Liver (tissue), 8 donors: ENCODE measurements at regions not wholly inside any gene's neighbourhood (a gene's known extent, or its start where the extent isn't known, plus 50 kb on each side); places are given as distances from the start of the nearest gene placed in this dataset.

Source experiments
- DNase-seq: peaks from one replicate; pipeline ENCODE4 v3.0.0-alpha.2; 2017; ENCODE audit warnings: low spot score
- H3K27ac ChIP-seq, 2 donors: one replicate each; pipeline ENCODE4 v1.7.0; 2013; ENCODE audit warnings: inconsistent platforms in 2 of 2, low read length in 2 of 2, control low read depth in 1 of 2, low read depth in 1 of 2, mild to moderate bottlenecking in 1 of 2
- H3K27me3 ChIP-seq, 4 donors: one replicate each; pipeline versions ENCODE4 v1.6.1 to v1.7.0; 2013; ENCODE audit warnings: low read length in 3 of 4, inconsistent platforms in 1 of 4, mild to moderate bottlenecking in 1 of 4, moderate library complexity in 1 of 4; ENCODE audit not compliant: control insufficient read depth in 4 of 4, insufficient read depth in 4 of 4
- H3K36me3 ChIP-seq, 4 donors: one replicate each; pipeline versions ENCODE4 v1.6.1 to v1.7.0; 2013; ENCODE audit warnings: low read length in 3 of 4, mild to moderate bottlenecking in 3 of 4, low read depth in 1 of 4, moderate library complexity in 1 of 4; ENCODE audit not compliant: control insufficient read depth in 4 of 4, insufficient read depth in 3 of 4
- H3K4me1 ChIP-seq, 4 donors: one replicate each; pipeline versions ENCODE4 v1.6.1 to v1.7.0; 2013; ENCODE audit warnings: low read length in 3 of 4, mild to moderate bottlenecking in 3 of 4, moderate library complexity in 1 of 4; ENCODE audit not compliant: control insufficient read depth in 4 of 4, insufficient read depth in 4 of 4
- H3K4me3 ChIP-seq, 3 donors: one replicate each; pipeline versions ENCODE4 v1.6.1 to v1.7.0; 2013; ENCODE audit warnings: low read length in 3 of 3, control low read depth in 1 of 3, low read depth in 1 of 3, mild to moderate bottlenecking in 1 of 3
- H3K9ac ChIP-seq, 2 donors: one replicate each; pipeline ENCODE4 v1.7.0; 2013; ENCODE audit warnings: low read length in 2 of 2, mild to moderate bottlenecking in 2 of 2, moderate library complexity in 2 of 2, control low read depth in 1 of 2, low read depth in 1 of 2
- H3K9me3 ChIP-seq, 4 donors: one replicate each; pipeline versions ENCODE4 v1.6.1 to v1.7.0; 2013; ENCODE audit warnings: low read length in 3 of 4; ENCODE audit not compliant: control insufficient read depth in 4 of 4
- ATF3 ChIP-seq: IDR thresholded peaks from 2 replicates; pipeline ENCODE4 v1.6.1; 2016; ENCODE audit warnings: antibody characterized with exemption
- CTCF ChIP-seq: fragments of 150-350 bp; IDR thresholded peaks from 2 replicates; pipeline ENCODE4 v1.5.1; 2017; ENCODE audit warnings: improper control_type of control experiment, low read depth, low read length; ENCODE audit not compliant: missing input control
- EGR1 ChIP-seq, 2 donors: IDR thresholded peaks; 2 replicates each; pipeline ENCODE4 v1.6.1; 2016 to 2018; ENCODE audit warnings: antibody characterized with exemption in 2 of 2, low read depth in 2 of 2
- FOXA1 ChIP-seq: IDR thresholded peaks from 2 replicates; pipeline ENCODE4 v1.6.1; 2016; ENCODE audit warnings: antibody characterized with exemption
- FOXA2 ChIP-seq: IDR thresholded peaks from 2 replicates; pipeline ENCODE4 v1.6.1; 2016; ENCODE audit warnings: antibody characterized with exemption
- GABPA ChIP-seq, 2 donors: IDR thresholded peaks in 1 of 2; conservative IDR thresholded peaks in 1 of 2; 2 replicates each; pipeline ENCODE4 v1.6.1; 2016; ENCODE audit warnings: antibody characterized with exemption in 2 of 2, mild to moderate bottlenecking in 1 of 2, moderate library complexity in 1 of 2
- HNF4A ChIP-seq, 2 donors: conservative IDR thresholded peaks; 2 replicates each; pipeline ENCODE4 v1.6.1; 2016; ENCODE audit warnings: antibody characterized with exemption in 2 of 2, mild to moderate bottlenecking in 2 of 2
- HNF4G ChIP-seq: IDR thresholded peaks from 2 replicates; pipeline ENCODE4 v1.6.1; 2016; ENCODE audit warnings: antibody characterized with exemption
- JUND ChIP-seq, 2 donors: IDR thresholded peaks; 2 replicates each; pipeline ENCODE4 v1.6.1; 2016; ENCODE audit warnings: antibody characterized with exemption in 2 of 2
- NR2F2 ChIP-seq: IDR thresholded peaks from 2 replicates; pipeline ENCODE4 v1.6.1; 2016; ENCODE audit warnings: antibody characterized with exemption
- RAD21 ChIP-seq, 2 donors: IDR thresholded peaks; 2 replicates each; pipeline ENCODE4 v1.6.1; 2016; ENCODE audit warnings: antibody characterized with exemption in 2 of 2, mild to moderate bottlenecking in 2 of 2
- RXRA ChIP-seq, 2 donors: IDR thresholded peaks; 2 replicates each; pipeline ENCODE4 v1.6.1; 2017 to 2018; ENCODE audit warnings: antibody characterized with exemption in 2 of 2, mild to moderate bottlenecking in 1 of 2
- SP1 ChIP-seq: IDR thresholded peaks from 2 replicates; pipeline ENCODE4 v1.6.1; 2018; ENCODE audit warnings: antibody characterized with exemption, mild to moderate bottlenecking
- TAF1 ChIP-seq: conservative IDR thresholded peaks from 2 replicates; pipeline ENCODE4 v1.6.1; 2016; ENCODE audit warnings: antibody characterized with exemption, mild to moderate bottlenecking
- YY1 ChIP-seq: IDR thresholded peaks from 2 replicates; pipeline ENCODE4 v1.6.1; 2016; ENCODE audit warnings: antibody characterized with exemption, mild to moderate bottlenecking
- ZBTB33 ChIP-seq: IDR thresholded peaks from 2 replicates; pipeline ENCODE4 v1.6.1; 2016; ENCODE audit warnings: antibody characterized with exemption
- WGBS: extraction: QIAGEN DNeasy Blood & Tissue Kit; methylation state at CpG from one replicate; pipeline ENCODE4 v1.1.7; 2013; 5-methylcytosine and 5-hydroxymethylcytosine counted together
- TF ChIP-seq, protein P1 (sequence below): IDR thresholded peaks from 2 replicates; pipeline ENCODE4 v1.6.1; 2016; ENCODE audit warnings: antibody characterized with exemption
- TF ChIP-seq, protein P2 (sequence below): IDR thresholded peaks from 2 replicates; pipeline ENCODE4 v1.6.1; 2016; ENCODE audit warnings: antibody characterized with exemption, mild to moderate bottlenecking
- donor health status: healthy.
- donor health status: healthy.
- donor health status: healthy.
- donor health status: healthy.
- donor health status: healthy.

DNA sequence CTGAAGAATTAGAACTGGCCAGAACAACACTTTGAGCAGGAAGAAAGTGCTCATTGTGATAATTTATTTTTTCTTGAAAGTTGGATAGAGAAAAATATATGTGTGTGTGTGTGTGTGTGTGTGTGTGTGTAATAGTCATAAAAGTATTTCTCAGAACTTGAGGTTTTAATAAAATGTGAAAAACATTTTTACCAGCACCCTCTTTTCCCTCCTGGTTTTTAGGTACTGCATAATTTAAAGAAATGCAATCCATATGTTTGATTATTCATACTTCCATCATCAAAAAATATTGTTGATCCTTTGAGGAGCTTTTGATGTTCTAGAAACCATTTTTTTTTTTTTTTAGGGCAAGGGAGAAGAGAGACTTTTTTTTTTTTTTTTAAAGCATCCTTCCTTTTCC, 66.8 kb upstream of the JUN start (continued):
- TF ChIP-seq CTCF (no peak), ATF3 (no peak), NR2F2 (no peak), HNF4A (conservative IDR thresholded peaks at IDR 0.05) (no peak), GABPA (IDR thresholded peaks at IDR 0.05 in 1 of 2, conservative IDR thresholded peaks at IDR 0.05 in 1 of 2) (no peak), RAD21 (IDR thresholded peaks at IDR 0.05) (no peak)

GRCh38 chr1:58852731-58853485, 69.1 kb upstream of the JUN start:
- DNase-seq = no peak

DNA sequence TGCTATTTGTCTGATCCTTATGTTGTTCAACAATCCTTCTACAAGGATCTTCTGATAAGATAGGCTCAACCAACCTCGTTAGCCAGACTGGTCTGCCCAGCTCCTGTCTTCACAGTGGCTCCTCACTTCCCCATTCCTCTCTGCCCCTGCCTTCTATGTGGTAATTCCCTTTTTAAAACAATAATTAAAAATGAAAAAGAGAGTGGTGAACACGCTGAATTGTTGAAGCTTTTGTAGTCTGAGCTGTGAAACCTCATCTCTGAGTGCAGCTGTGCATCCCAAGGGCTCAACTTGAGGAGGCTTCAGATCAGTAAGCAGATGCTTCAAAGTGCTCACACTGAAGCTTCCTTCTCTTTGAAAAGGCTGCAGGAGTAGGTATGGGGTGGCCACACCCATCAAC, 70.7 kb upstream of the JUN start:
- no peaks in the 10 kb centered on the region for H3K27me3 ChIP-seq

More at GRCh38 chr1:58852731-58853485, 69.1 kb upstream of the JUN start:
- H3K27ac ChIP-seq = no peak overlapping the region
- H3K27me3 ChIP-seq = no peaks in the 10 kb centered on the region
- H3K4me1 ChIP-seq = no peaks in the 10 kb centered on the region
- no peak overlapping the region for H3K9ac ChIP-seq
- H3K9me3 ChIP-seq = no peaks in the 10 kb centered on the region
- no peak overlapping the region for H3K4me3 ChIP-seq
- 90% methylated on average over 10 of the region's 10 CpGs for WGBS
- no peaks in the 10 kb centered on the region for H3K36me3 ChIP-seq
- TF ChIP-seq EGR1 (IDR thresholded peaks at IDR 0.05; ENCODE audit: low read depth in 2 of 2) (no peak), HNF4A (conservative IDR thresholded peaks at IDR 0.05) (no peak)
- TF ChIP-seq, protein P1, sequence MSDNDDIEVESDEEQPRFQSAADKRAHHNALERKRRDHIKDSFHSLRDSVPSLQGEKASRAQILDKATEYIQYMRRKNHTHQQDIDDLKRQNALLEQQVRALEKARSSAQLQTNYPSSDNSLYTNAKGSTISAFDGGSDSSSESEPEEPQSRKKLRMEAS = no peak

More for the DNA sequence above, 70.7 kb upstream of the JUN start:
- WGBS = 76% methylated on average over 2 of the region's 2 CpGs
- Histone ChIP-seq H3K9me3 (no peaks in the 10 kb centered on the region), H3K36me3 (no peaks in the 10 kb centered on the region), H3K4me1 (no peaks in the 10 kb centered on the region), H3K9ac (no peak overlapping the region), H3K27ac (no peak overlapping the region), H3K4me3 (no peak overlapping the region)
- DNase-seq = no peak
- TF ChIP-seq HNF4G (no peak), ZBTB33 (no peak), TAF1 (no peak), RAD21 (IDR thresholded peaks at IDR 0.05) (no peak), YY1 (no peak), JUND (IDR thresholded peaks at IDR 0.05) (no peak), EGR1 (IDR thresholded peaks at IDR 0.05; ENCODE audit: low read depth in 2 of 2) (no peak), ATF3 (no peak), SP1 (no peak), FOXA2 (no peak), GABPA (IDR thresholded peaks at IDR 0.05 in 1 of 2, conservative IDR thresholded peaks at IDR 0.05 in 1 of 2) (no peak), HNF4A (conservative IDR thresholded peaks at IDR 0.05) (no peak), FOXA1 (no peak), NR2F2 (no peak), RXRA (IDR thresholded peaks at IDR 0.05) (no peak)
- TF ChIP-seq, protein P1 = no peak
- TF ChIP-seq, protein P2, sequence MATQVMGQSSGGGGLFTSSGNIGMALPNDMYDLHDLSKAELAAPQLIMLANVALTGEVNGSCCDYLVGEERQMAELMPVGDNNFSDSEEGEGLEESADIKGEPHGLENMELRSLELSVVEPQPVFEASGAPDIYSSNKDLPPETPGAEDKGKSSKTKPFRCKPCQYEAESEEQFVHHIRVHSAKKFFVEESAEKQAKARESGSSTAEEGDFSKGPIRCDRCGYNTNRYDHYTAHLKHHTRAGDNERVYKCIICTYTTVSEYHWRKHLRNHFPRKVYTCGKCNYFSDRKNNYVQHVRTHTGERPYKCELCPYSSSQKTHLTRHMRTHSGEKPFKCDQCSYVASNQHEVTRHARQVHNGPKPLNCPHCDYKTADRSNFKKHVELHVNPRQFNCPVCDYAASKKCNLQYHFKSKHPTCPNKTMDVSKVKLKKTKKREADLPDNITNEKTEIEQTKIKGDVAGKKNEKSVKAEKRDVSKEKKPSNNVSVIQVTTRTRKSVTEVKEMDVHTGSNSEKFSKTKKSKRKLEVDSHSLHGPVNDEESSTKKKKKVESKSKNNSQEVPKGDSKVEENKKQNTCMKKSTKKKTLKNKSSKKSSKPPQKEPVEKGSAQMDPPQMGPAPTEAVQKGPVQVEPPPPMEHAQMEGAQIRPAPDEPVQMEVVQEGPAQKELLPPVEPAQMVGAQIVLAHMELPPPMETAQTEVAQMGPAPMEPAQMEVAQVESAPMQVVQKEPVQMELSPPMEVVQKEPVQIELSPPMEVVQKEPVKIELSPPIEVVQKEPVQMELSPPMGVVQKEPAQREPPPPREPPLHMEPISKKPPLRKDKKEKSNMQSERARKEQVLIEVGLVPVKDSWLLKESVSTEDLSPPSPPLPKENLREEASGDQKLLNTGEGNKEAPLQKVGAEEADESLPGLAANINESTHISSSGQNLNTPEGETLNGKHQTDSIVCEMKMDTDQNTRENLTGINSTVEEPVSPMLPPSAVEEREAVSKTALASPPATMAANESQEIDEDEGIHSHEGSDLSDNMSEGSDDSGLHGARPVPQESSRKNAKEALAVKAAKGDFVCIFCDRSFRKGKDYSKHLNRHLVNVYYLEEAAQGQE = no peak
